ENCODE measurements at regions not wholly inside any gene's neighbourhood (a gene's known extent, or its start where the extent isn't known, plus 50 kb on each side); places are given as distances from the start of the nearest gene placed in this dataset.
"Not testable (repeated sequence)": the region's sequence is repeated elsewhere in the genome, so short reads cannot be mapped to it uniquely, and the experiment has no call there.

DNA sequence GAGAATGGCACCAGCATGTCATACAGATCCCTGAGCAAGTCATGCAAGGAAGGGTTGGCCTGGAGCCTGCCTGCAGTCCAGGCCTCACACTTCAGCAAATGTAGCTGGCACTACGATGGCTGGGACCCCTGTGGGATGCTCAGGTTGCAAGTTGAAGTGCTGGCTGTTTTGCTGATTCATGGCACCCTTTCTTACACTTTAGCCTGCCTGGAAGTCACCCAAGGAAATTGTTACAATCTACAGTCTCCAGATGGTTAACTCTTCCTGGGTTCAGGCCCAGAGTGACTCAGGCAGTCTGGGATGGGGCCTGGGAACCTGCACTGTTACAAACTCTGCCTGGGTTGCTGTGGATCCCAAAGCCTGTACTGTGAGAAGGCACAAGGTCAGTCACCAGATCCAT, 91.0 kb upstream of the SLC6A11 start:
- FAIRE-seq, result no peak

DNA sequence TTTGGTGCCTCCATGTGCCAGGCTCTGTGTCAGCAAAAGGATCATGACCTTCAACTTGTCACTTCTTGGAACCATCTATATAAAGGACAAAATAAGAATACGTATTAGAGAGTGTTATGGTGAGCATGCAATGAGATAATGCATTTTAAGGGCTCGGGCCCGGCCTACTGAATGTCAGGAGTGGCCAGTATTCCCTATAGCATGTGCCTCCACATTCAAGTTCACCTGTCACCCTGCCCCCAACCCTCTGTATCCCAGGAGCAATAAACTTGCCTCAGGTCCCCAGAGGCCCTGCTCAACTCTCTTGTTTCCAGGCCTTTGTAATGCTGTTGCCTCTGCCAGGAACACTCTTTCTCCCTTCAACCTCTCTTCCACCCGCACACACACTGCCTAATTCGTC, 90.2 kb upstream of the SLC6A11 start:
- FAIRE-seq (no peak), DNase-seq (ENCODE audit: low read depth) (no peak)
- no peak overlapping the region for H3K4me3 ChIP-seq (ENCODE audit: low read depth, low read length)
- H3K27me3 ChIP-seq (ENCODE audit: control insufficient read depth, insufficient read depth, low read length), result peaks cover 4% of the 10 kb centered on the region
- TF ChIP-seq, protein P1, sequence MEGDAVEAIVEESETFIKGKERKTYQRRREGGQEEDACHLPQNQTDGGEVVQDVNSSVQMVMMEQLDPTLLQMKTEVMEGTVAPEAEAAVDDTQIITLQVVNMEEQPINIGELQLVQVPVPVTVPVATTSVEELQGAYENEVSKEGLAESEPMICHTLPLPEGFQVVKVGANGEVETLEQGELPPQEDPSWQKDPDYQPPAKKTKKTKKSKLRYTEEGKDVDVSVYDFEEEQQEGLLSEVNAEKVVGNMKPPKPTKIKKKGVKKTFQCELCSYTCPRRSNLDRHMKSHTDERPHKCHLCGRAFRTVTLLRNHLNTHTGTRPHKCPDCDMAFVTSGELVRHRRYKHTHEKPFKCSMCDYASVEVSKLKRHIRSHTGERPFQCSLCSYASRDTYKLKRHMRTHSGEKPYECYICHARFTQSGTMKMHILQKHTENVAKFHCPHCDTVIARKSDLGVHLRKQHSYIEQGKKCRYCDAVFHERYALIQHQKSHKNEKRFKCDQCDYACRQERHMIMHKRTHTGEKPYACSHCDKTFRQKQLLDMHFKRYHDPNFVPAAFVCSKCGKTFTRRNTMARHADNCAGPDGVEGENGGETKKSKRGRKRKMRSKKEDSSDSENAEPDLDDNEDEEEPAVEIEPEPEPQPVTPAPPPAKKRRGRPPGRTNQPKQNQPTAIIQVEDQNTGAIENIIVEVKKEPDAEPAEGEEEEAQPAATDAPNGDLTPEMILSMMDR (IDR thresholded peaks at IDR 0.05; ENCODE audit: insufficient read depth, low read length, severe bottlenecking), result no peak
- H3K36me3 ChIP-seq (ENCODE audit: control insufficient read depth, insufficient read depth, low read length), result no peaks in the 10 kb centered on the region

More for the DNA sequence above, 91.0 kb upstream of the SLC6A11 start:
- Histone ChIP-seq H3K36me3 (ENCODE audit: control insufficient read depth, insufficient read depth, low read length) (no peaks in the 10 kb centered on the region), H3K4me3 (ENCODE audit: low read depth, low read length) (no peak overlapping the region), H3K27me3 (ENCODE audit: control insufficient read depth, insufficient read depth, low read length) (peaks cover 4% of the 10 kb centered on the region)
- no peak for DNase-seq (ENCODE audit: low read depth)
- TF ChIP-seq, protein P1 (IDR thresholded peaks at IDR 0.05; ENCODE audit: insufficient read depth, low read length, severe bottlenecking), result no peak

DNA sequence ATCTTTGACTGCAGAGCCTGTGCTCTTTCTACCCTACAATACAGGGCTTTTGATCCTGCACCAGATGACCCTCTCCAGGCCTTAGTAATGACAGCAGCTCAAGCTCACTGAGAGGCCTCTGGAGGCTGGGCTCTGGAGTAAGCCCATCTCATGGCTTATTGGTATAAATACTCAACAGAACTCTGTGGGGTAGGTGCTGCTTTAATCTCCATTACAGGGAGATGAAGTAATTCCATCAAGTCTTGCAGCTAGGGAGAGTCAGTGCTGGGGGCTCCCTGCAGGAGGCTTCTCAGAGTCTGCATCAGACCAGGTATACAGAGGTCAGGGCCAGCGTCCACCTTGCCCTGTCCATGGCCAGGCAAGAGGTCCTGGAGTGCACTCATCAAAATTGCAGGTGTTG, 89.2 kb upstream of the SLC6A11 start:
- peaks cover 4% of the 10 kb centered on the region for H3K27me3 ChIP-seq (ENCODE audit: control insufficient read depth, insufficient read depth, low read length)
- no peak for DNase-seq (ENCODE audit: low read depth)

DNA sequence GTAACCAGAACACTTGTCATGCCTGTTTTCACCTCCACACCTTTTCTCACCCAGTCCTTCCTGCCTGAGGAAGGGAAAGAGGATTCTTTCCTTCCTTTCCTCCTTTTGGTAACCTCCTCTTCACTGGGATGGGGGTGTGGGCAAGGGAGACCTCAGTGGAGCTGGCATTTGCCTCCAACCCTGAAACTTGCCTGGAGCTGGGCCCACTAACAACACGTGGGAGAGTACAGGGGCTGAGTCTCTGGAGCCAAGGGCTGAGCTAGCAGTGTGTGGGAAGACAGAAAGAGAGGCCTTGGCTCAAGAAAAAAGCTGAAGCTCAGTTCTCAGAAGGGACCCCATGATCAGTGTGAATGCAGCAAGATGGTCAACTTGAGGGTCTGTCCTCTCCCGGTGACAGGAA, 86.6 kb upstream of the SLC6A11 start:
- Histone ChIP-seq H3K36me3 (ENCODE audit: control insufficient read depth, insufficient read depth, low read length) (no peaks in the 10 kb centered on the region), H3K27me3 (ENCODE audit: control insufficient read depth, insufficient read depth, low read length) (no peaks in the 10 kb centered on the region), H3K4me3 (ENCODE audit: low read depth, low read length) (no peak overlapping the region)
- DNase-seq (ENCODE audit: low read depth) (no peak), FAIRE-seq (no peak)
- TF ChIP-seq, protein P1 (IDR thresholded peaks at IDR 0.05; ENCODE audit: insufficient read depth, low read length, severe bottlenecking), result no peak

More for the DNA sequence above, 89.2 kb upstream of the SLC6A11 start:
- Histone ChIP-seq H3K4me3 (ENCODE audit: low read depth, low read length) (no peak overlapping the region), H3K36me3 (ENCODE audit: control insufficient read depth, insufficient read depth, low read length) (no peaks in the 10 kb centered on the region)
- TF ChIP-seq, protein P1 (IDR thresholded peaks at IDR 0.05; ENCODE audit: insufficient read depth, low read length, severe bottlenecking), result no peak
- FAIRE-seq, result no peak

DNA sequence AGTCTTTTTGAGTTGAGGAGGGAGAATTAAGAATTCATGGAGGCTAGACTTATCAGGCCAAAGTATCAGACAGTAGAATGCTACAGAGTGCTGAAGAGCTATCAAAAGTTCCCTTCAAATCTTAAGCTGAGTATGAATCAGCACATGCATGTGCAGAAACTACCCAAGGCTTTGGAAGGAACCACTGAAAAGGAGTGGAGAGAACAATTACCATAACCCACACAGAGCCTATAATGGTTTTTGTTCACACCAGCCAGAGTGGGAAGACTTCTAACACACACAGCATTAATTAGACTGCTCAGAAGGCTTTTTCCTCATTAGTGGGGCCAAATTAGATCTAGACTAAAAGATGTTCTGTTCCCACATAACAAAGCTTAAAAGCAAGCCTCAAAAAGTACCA, 83.7 kb upstream of the SLC6A11 start:
- DNase-seq (ENCODE audit: low read depth), result no peak
- no peak for FAIRE-seq
- Histone ChIP-seq H3K4me3 (ENCODE audit: low read depth, low read length) (no peak overlapping the region), H3K27me3 (ENCODE audit: control insufficient read depth, insufficient read depth, low read length) (no peaks in the 10 kb centered on the region), H3K36me3 (ENCODE audit: control insufficient read depth, insufficient read depth, low read length) (no peaks in the 10 kb centered on the region)
- TF ChIP-seq, protein P1 (IDR thresholded peaks at IDR 0.05; ENCODE audit: insufficient read depth, low read length, severe bottlenecking), result no peak

DNA sequence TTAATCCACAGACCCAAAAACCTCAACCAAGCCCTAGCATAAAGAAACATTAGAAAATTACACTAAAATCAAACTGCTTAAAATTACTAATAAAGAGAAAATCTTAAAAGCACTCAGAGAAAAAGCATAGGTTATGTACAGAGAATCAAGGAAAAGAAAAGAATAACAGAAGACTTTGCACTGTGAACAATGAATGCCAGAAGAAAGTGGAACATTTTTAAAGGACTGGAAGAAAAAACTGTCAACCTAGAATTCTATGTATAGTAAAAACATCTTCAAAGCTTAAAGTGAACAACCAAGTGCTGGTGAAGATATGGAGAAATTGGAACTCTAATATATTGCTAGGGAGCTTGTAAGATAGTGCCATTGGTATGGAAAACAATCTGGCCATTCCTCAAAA, 82.7 kb upstream of the SLC6A11 start:
- Histone ChIP-seq H3K4me3 (ENCODE audit: low read depth, low read length) (no peak overlapping the region), H3K27me3 (ENCODE audit: control insufficient read depth, insufficient read depth, low read length) (no peaks in the 10 kb centered on the region), H3K36me3 (ENCODE audit: control insufficient read depth, insufficient read depth, low read length) (no peaks in the 10 kb centered on the region)
- TF ChIP-seq, protein P1 (IDR thresholded peaks at IDR 0.05; ENCODE audit: insufficient read depth, low read length, severe bottlenecking), result no peak
- no peak for FAIRE-seq
- no peak for DNase-seq (ENCODE audit: low read depth)

DNA sequence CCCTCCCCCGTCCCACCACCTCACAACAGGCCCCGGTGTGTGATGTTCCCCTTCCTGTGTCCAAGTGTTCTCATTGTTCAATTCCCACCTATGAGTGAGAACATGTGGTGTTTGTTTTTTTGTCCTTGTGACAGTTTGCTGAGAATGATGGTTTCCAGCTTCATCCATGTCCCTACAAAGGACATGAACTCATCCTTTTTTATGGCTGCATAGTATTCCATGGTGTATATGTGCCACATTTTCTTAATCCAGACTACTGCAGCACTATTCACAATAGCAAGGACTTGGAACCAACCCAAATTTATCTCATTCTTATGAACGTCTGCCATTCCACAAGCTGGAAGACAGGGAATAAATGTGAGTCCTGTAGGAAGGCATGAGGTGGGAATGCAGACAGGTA, 79.6 kb upstream of the SLC6A11 start:
- FAIRE-seq; H3K36me3 ChIP-seq (ENCODE audit: control insufficient read depth, insufficient read depth, low read length); H3K27me3 ChIP-seq (ENCODE audit: control insufficient read depth, insufficient read depth, low read length); DNase-seq (ENCODE audit: low read depth); H3K4me3 ChIP-seq (ENCODE audit: low read depth, low read length): not testable (repeated sequence)

Data from bronchial epithelial cell (primary cell).